ENCODE measurements at regions not wholly inside any gene's neighbourhood (a gene's known extent, or its start where the extent isn't known, plus 50 kb on each side); places are given as distances from the start of the nearest gene placed in this dataset.

- peaks cover 7% of the 10 kb centered on the region for H3K27me3 Mint-ChIP-seq
- Histone ChIP-seq H3K9me3 (ENCODE audit: control insufficient read depth in 1 of 2, insufficient read depth in 1 of 2, low read length in 2 of 2) (peaks cover 0 to 22% of the 10 kb centered on the region in 2 experiments), H3K4me3 (ENCODE audit: low read length) (no peak overlapping the region), H3K36me3 (ENCODE audit: insufficient read depth, low read length) (no peaks in the 10 kb centered on the region), H3K4me1 (ENCODE audit: insufficient read depth, low read length) (no peaks in the 10 kb centered on the region), H3K27me3 (ENCODE audit: control insufficient read depth in 1 of 2, insufficient read depth in 2 of 2, low read length in 2 of 2) (peaks cover 0 to 2% of the 10 kb centered on the region in 2 experiments), H3K27ac (ENCODE audit: low read depth in 1 of 2, low read length in 2 of 2) (no peak overlapping the region)
- intact Hi-C loops (cut with DNase I, micrococcal nuclease): no loop called here
- H3K36me3 Mint-ChIP-seq (ENCODE audit: low read depth): no peaks in the 10 kb centered on the region
- ATAC-seq (ENCODE audit: poor library complexity) (no peak), DNase-seq (no peak)
- ChIA-PET POLR2A (interaction anchor here (0.6 kb wide), 1 partner anchor 11 kb away, joined by 3 read pairs; no protein-coding TSS in a partner anchor), CTCF (no interaction called here)
- TF ChIP-seq CTCF (IDR thresholded peaks at IDR 0.05): no peak
- no peak overlapping the region for H3K27ac Mint-ChIP-seq
- H3K9me3 Mint-ChIP-seq: peaks cover 7% of the 10 kb centered on the region
- no peaks in the 10 kb centered on the region for H3K4me1 Mint-ChIP-seq (ENCODE audit: low read depth)
- no peak overlapping the region for H3K4me3 Mint-ChIP-seq
Measured at GRCh38 chr20:60653111-60653845, 598.8 kb upstream of the CDH4 start.

- Histone ChIP-seq H3K9me3 (ENCODE audit: control insufficient read depth in 1 of 2, insufficient read depth in 1 of 2, low read length in 2 of 2) (peaks cover 0 to 16% of the 10 kb centered on the region in 2 experiments), H3K27ac (ENCODE audit: low read depth in 1 of 2, low read length in 2 of 2) (no peak overlapping the region), H3K27me3 (ENCODE audit: control insufficient read depth in 1 of 2, insufficient read depth in 2 of 2, low read length in 2 of 2) (peaks cover 0 to 2% of the 10 kb centered on the region in 2 experiments), H3K36me3 (ENCODE audit: insufficient read depth, low read length) (no peaks in the 10 kb centered on the region), H3K4me1 (ENCODE audit: insufficient read depth, low read length) (no peaks in the 10 kb centered on the region), H3K4me3 (ENCODE audit: low read length) (no peak overlapping the region)
- H3K27me3 Mint-ChIP-seq: peaks cover 11% of the 10 kb centered on the region
- ChIA-PET POLR2A (no interaction called here), CTCF (no interaction called here)
- no peak overlapping the region for H3K4me3 Mint-ChIP-seq
- intact Hi-C loops (cut with DNase I, micrococcal nuclease): no loop called here
- no peaks in the 10 kb centered on the region for H3K36me3 Mint-ChIP-seq (ENCODE audit: low read depth)
- ATAC-seq (ENCODE audit: poor library complexity) (no peak), DNase-seq (no peak)
- H3K4me1 Mint-ChIP-seq (ENCODE audit: low read depth): no peaks in the 10 kb centered on the region
- no peak for TF ChIP-seq CTCF (IDR thresholded peaks at IDR 0.05)
- no peak overlapping the region for H3K27ac Mint-ChIP-seq
- peaks cover 7% of the 10 kb centered on the region for H3K9me3 Mint-ChIP-seq
Measured at GRCh38 chr20:60658681-60659080, 593.4 kb upstream of the CDH4 start.

GRCh38 chr20:60659240-60659639 lies 592.8 kb upstream of the CDH4 start:
- H3K9me3 Mint-ChIP-seq: peaks cover 7% of the 10 kb centered on the region
- no peaks in the 10 kb centered on the region for H3K36me3 ChIP-seq (ENCODE audit: insufficient read depth, low read length)
- TF ChIP-seq CTCF (IDR thresholded peaks at IDR 0.05): no peak
- H3K4me3 ChIP-seq (ENCODE audit: low read length): no peak overlapping the region
- no peaks in the 10 kb centered on the region for H3K36me3 Mint-ChIP-seq (ENCODE audit: low read depth)
- H3K4me3 Mint-ChIP-seq: no peak overlapping the region
- H3K4me1 ChIP-seq (ENCODE audit: insufficient read depth, low read length): no peaks in the 10 kb centered on the region
- intact Hi-C loops (cut with DNase I, micrococcal nuclease): no loop called here
- ChIA-PET CTCF (no interaction called here), POLR2A (no interaction called here)
- H3K27me3 Mint-ChIP-seq: peaks cover 11% of the 10 kb centered on the region
- ATAC-seq (ENCODE audit: poor library complexity) (no peak), DNase-seq (no peak)
- H3K27me3 ChIP-seq (ENCODE audit: control insufficient read depth in 1 of 2, insufficient read depth in 2 of 2, low read length in 2 of 2): peaks cover 0 to 2% of the 10 kb centered on the region in 2 experiments
- H3K4me1 Mint-ChIP-seq (ENCODE audit: low read depth): no peaks in the 10 kb centered on the region
- H3K27ac Mint-ChIP-seq: no peak overlapping the region
- H3K9me3 ChIP-seq (ENCODE audit: control insufficient read depth in 1 of 2, insufficient read depth in 1 of 2, low read length in 2 of 2): peaks cover 0 to 16% of the 10 kb centered on the region in 2 experiments
- no peak overlapping the region for H3K27ac ChIP-seq (ENCODE audit: low read depth in 1 of 2, low read length in 2 of 2)

Data from CD4-positive, alpha-beta T cell (primary cell).